ENCODE measurements at regions not wholly inside any gene's neighbourhood (a gene's known extent, or its start where the extent isn't known, plus 50 kb on each side); places are given as distances from the start of the nearest gene placed in this dataset.
"Not testable (repeated sequence)": the region's sequence is repeated elsewhere in the genome, so short reads cannot be mapped to it uniquely, and the experiment has no call there.

GRCh38 chr1:227482023-227482299, 81.4 kb upstream of the ZNF678 start:
- no peaks in the 10 kb centered on the region for H3K9me3 ChIP-seq (ENCODE audit: control insufficient read depth in 1 of 2, insufficient read depth in 1 of 2, low read depth in 1 of 2, low read length in 2 of 2)
- H3K9me2 ChIP-seq (ENCODE audit: insufficient read depth), result no peaks in the 10 kb centered on the region
- H3K9ac ChIP-seq (ENCODE audit: low read length), result no peak overlapping the region
- no peak for TF ChIP-seq SRF (IDR thresholded peaks at IDR 0.05; ENCODE audit: low read depth)
- TF ChIP-seq CBX3 (IDR thresholded peaks at IDR 0.05; ENCODE audit: low read depth), result no peak
- no peak for TF ChIP-seq JUND (IDR thresholded peaks at IDR 0.05)
- no peak for TF ChIP-seq SP1 (IDR thresholded peaks at IDR 0.05; ENCODE audit: low read depth)
- TF ChIP-seq YY1 (IDR thresholded peaks at IDR 0.05; ENCODE audit: extremely low read depth, insufficient replicate concordance, low read depth, low read length), result no peak
- no peak for TF ChIP-seq ZFX (IDR thresholded peaks at IDR 0.05)
- TF ChIP-seq ATF3 (IDR thresholded peaks at IDR 0.05), result no peak
- no peak for TF ChIP-seq POLR2AphosphoS5 (IDR thresholded peaks at IDR 0.05; ENCODE audit: low read depth, low read length)
- TF ChIP-seq ZNF274 (IDR thresholded peaks at IDR 0.05; ENCODE audit: low read depth, low read length), result no peak
- TF ChIP-seq CEBPB (IDR thresholded peaks at IDR 0.05; ENCODE audit: low read depth), result no peak
- TF ChIP-seq FOSL1 (IDR thresholded peaks at IDR 0.05; ENCODE audit: low read depth), result no peak
- H3K27ac ChIP-seq (ENCODE audit: low read depth, low read length), result no peak overlapping the region
- H3K27me3 ChIP-seq (ENCODE audit: insufficient read depth, low read length), result no peaks in the 10 kb centered on the region
- no peak overlapping the region for H2AFZ ChIP-seq (ENCODE audit: low read depth, low read length, poor library complexity, severe bottlenecking)
- ChIA-PET POLR2A (no interaction called here), RAD21 (ENCODE audit: low non-redundant PET in 1 of 2, low total read pairs in 2 of 2, uncharacterized antibody in 2 of 2, unreplicated experiment in 2 of 2) (no interaction called here), CTCF (interaction anchor here (1.0 to 1.8 kb wide), 5 partner anchors 249 to 486 kb away, joined by 3 to 7 read pairs (median 4); partner anchors contain the start of gene WNT9A)
- H3K36me3 ChIP-seq (ENCODE audit: control insufficient read depth in 1 of 2, insufficient read depth in 2 of 2, low read length in 2 of 2), result no peaks in the 10 kb centered on the region
- intact Hi-C loops (cut with micrococcal nuclease), result loop anchor here (5.0 kb wide), 2 partner anchors 245 to 280 kb away; no protein-coding TSS in a partner anchor
- H3K4me3 ChIP-seq (replicated peaks in 1 of 2; ENCODE audit: low read depth in 1 of 2, low read length in 2 of 2), result no peak overlapping the region
- no peaks in the 10 kb centered on the region for H4K20me1 ChIP-seq (ENCODE audit: insufficient read depth)
- H3K4me2 ChIP-seq (ENCODE audit: low read length), result no peak overlapping the region
- no peaks in the 10 kb centered on the region for H3K4me1 ChIP-seq (ENCODE audit: control insufficient read depth in 1 of 2, insufficient read depth in 2 of 2, low read length in 2 of 2)
- BruUV-seq (replicated peaks), result no TSS peak
- no peak for ATAC-seq
- no peaks in the 10 kb centered on the region for H3K79me2 ChIP-seq (ENCODE audit: insufficient read depth, low read length)
- no peak for DNase-seq (ENCODE audit: low read depth, low spot score)

GRCh38 chr1:227474072-227474471, 89.3 kb upstream of the ZNF678 start:
- H2AFZ ChIP-seq (ENCODE audit: low read depth, low read length, poor library complexity, severe bottlenecking); intact Hi-C loops (cut with micrococcal nuclease); DNase-seq (ENCODE audit: low read depth, low spot score); CTCF ChIA-PET; H3K9me3 ChIP-seq (ENCODE audit: control insufficient read depth in 1 of 2, insufficient read depth in 1 of 2, low read depth in 1 of 2, low read length in 2 of 2); H3K4me2 ChIP-seq (ENCODE audit: low read length); POLR2A ChIA-PET; RAD21 ChIA-PET (ENCODE audit: low non-redundant PET in 1 of 2, low total read pairs in 2 of 2, uncharacterized antibody in 2 of 2, unreplicated experiment in 2 of 2); H3K9me2 ChIP-seq (ENCODE audit: insufficient read depth); H3K9ac ChIP-seq (ENCODE audit: low read length); H3K36me3 ChIP-seq (ENCODE audit: control insufficient read depth in 1 of 2, insufficient read depth in 2 of 2, low read length in 2 of 2); H3K27me3 ChIP-seq (ENCODE audit: insufficient read depth, low read length); H3K4me1 ChIP-seq (ENCODE audit: control insufficient read depth in 1 of 2, insufficient read depth in 2 of 2, low read length in 2 of 2); ATAC-seq; H3K79me2 ChIP-seq (ENCODE audit: insufficient read depth, low read length); H3K4me3 ChIP-seq (replicated peaks in 1 of 2; ENCODE audit: low read depth in 1 of 2, low read length in 2 of 2); H4K20me1 ChIP-seq (ENCODE audit: insufficient read depth); H3K27ac ChIP-seq (ENCODE audit: low read depth, low read length); BruUV-seq (replicated peaks): not testable (repeated sequence)
